ENCODE measurements at regions not wholly inside any gene's neighbourhood (a gene's known extent, or its start where the extent isn't known, plus 50 kb on each side); places are given as distances from the start of the nearest gene placed in this dataset.

- Histone ChIP-seq H4K20me1 (ENCODE audit: insufficient read depth) (no peaks in the 10 kb centered on the region), H3K4me2 (no peak overlapping the region), H3K9me3 (ENCODE audit: insufficient read depth, low read depth) (peaks cover under 1% of the 10 kb centered on the region; the same call in 1 of the 2 replicates), H3K4me1 (replicated peaks; ENCODE audit: insufficient read depth) (peaks cover 11% of the 10 kb centered on the region), H3K36me3 (ENCODE audit: low read depth) (no peaks in the 10 kb centered on the region), H3K27me3 (ENCODE audit: insufficient read depth, low read depth) (no peaks in the 10 kb centered on the region), H3K79me2 (ENCODE audit: low read depth) (no peaks in the 10 kb centered on the region), H3K4me3 (no peak overlapping the region), H3K9me2 (ENCODE audit: insufficient read depth) (no peaks in the 10 kb centered on the region), H3K27ac (no peak overlapping the region), H3F3A (ENCODE audit: insufficient read depth, low read depth) (peaks cover 9% of the 10 kb centered on the region; the same call in 1 of the 2 replicates), H2AFZ (no peak overlapping the region)
- no peak for TF ChIP-seq CTCF (conservative IDR thresholded peaks at IDR 0.05)
- TF ChIP-seq EZH2 (IDR thresholded peaks at IDR 0.05; ENCODE audit: low read depth) = no peak
- BruUV-seq (replicated peaks) = no TSS peak
- intact Hi-C loops (cut with micrococcal nuclease; ENCODE audit: unreplicated experiment) = loop anchor here (10.0 kb wide), 1 partner anchor 484 kb away; no protein-coding TSS in a partner anchor
- DNase-seq = no peak
- ChIA-PET CTCF (interaction anchor here (0.5 kb wide), 1 partner anchor 22 kb away, joined by 6 read pairs; no protein-coding TSS in a partner anchor), POLR2A (ENCODE audit: unreplicated experiment) (no interaction called here)
Measured at GRCh38 chr14:61108496-61109141, 127.6 kb downstream of the SLC38A6 start.

GRCh38 chr14:61107869-61108493 is 126.9 kb downstream of the SLC38A6 start:
- Histone ChIP-seq H3K27ac (no peak overlapping the region), H3K36me3 (ENCODE audit: low read depth) (no peaks in the 10 kb centered on the region), H3K4me3 (no peak overlapping the region), H2AFZ (no peak overlapping the region), H3K79me2 (ENCODE audit: low read depth) (no peaks in the 10 kb centered on the region), H4K20me1 (ENCODE audit: insufficient read depth) (no peaks in the 10 kb centered on the region), H3K9me3 (ENCODE audit: insufficient read depth, low read depth) (no peaks in the 10 kb centered on the region; the same call in 1 of the 2 replicates), H3K4me2 (no peak overlapping the region), H3K4me1 (replicated peaks; ENCODE audit: insufficient read depth) (peaks cover 17% of the 10 kb centered on the region), H3F3A (ENCODE audit: insufficient read depth, low read depth) (peaks cover 16% of the 10 kb centered on the region; the same call in 1 of the 2 replicates), H3K27me3 (ENCODE audit: insufficient read depth, low read depth) (no peaks in the 10 kb centered on the region), H3K9me2 (ENCODE audit: insufficient read depth) (no peaks in the 10 kb centered on the region)
- intact Hi-C loops (cut with micrococcal nuclease; ENCODE audit: unreplicated experiment) = loop anchor here (10.0 kb wide), 1 partner anchor 483 kb away; no protein-coding TSS in a partner anchor
- DNase-seq = no peak
- CTCF ChIA-PET = no interaction called here
- no TSS peak for BruUV-seq (replicated peaks)
- TF ChIP-seq EZH2 (IDR thresholded peaks at IDR 0.05; ENCODE audit: low read depth) (no peak), CTCF (conservative IDR thresholded peaks at IDR 0.05) (no peak)
- POLR2A ChIA-PET (ENCODE audit: unreplicated experiment) = no interaction called here

GRCh38 chr14:61106959-61107641 is 126.1 kb downstream of the SLC38A6 start:
- Histone ChIP-seq H3K9me3 (ENCODE audit: insufficient read depth, low read depth) (no peaks in the 10 kb centered on the region; the same call in 1 of the 2 replicates), H2AFZ (no peak overlapping the region), H3K27me3 (ENCODE audit: insufficient read depth, low read depth) (no peaks in the 10 kb centered on the region), H3K4me1 (replicated peaks; ENCODE audit: insufficient read depth) (peaks cover 26% of the 10 kb centered on the region), H3K4me3 (no peak overlapping the region), H3K9me2 (ENCODE audit: insufficient read depth) (no peaks in the 10 kb centered on the region), H4K20me1 (ENCODE audit: insufficient read depth) (no peaks in the 10 kb centered on the region), H3K27ac (no peak overlapping the region), H3K4me2 (no peak overlapping the region), H3K36me3 (ENCODE audit: low read depth) (no peaks in the 10 kb centered on the region), H3F3A (ENCODE audit: insufficient read depth, low read depth) (peaks cover 17% of the 10 kb centered on the region; the same call in 1 of the 2 replicates), H3K79me2 (ENCODE audit: low read depth) (no peaks in the 10 kb centered on the region)
- ChIA-PET POLR2A (ENCODE audit: unreplicated experiment) (no interaction called here), CTCF (no interaction called here)
- intact Hi-C loops (cut with micrococcal nuclease; ENCODE audit: unreplicated experiment) = loop anchor here (10.0 kb wide), 1 partner anchor 482 kb away; no protein-coding TSS in a partner anchor
- no TSS peak for BruUV-seq (replicated peaks)
- TF ChIP-seq EZH2 (IDR thresholded peaks at IDR 0.05; ENCODE audit: low read depth) = no peak
- no peak for TF ChIP-seq CTCF (conservative IDR thresholded peaks at IDR 0.05)
- no peak for DNase-seq
